NB4 (cell line): ENCODE measurements at regions not wholly inside any gene's neighbourhood (a gene's known extent, or its start where the extent isn't known, plus 50 kb on each side); places are given as distances from the start of the nearest gene placed in this dataset.

ENCODE experiments used
- CTCF ChIP-seq: IDR thresholded peaks from one replicate; pipeline ENCODE4 v1.5.1; 2012; ENCODE audit warnings: low read depth, low read length
- POLR2A ChIP-seq: IDR thresholded peaks from 2 replicates; pipeline ENCODE4 v1.6.1; 2011; ENCODE audit warnings: mild to moderate bottlenecking; ENCODE audit not compliant: insufficient read length; ENCODE audit errors: extremely low read depth

- TF ChIP-seq CTCF (no peak), POLR2A (no peak)
These were observed 295.8 kb upstream of the IRX4 start for GRCh38 chr5:2178528-2178927.
